Endothelial cell of umbilical vein (primary cell): ENCODE measurements at regions not wholly inside any gene's neighbourhood (a gene's known extent, or its start where the extent isn't known, plus 50 kb on each side); places are given as distances from the start of the nearest gene placed in this dataset.

Source experiments
- CTCF ChIP-seq, 2 donors: IDR thresholded peaks; 1 replicate in 1 of 2; 2 replicates in 1 of 2; pipeline ENCODE4 v1.5.1; 2011; ENCODE audit warnings: low read length in 2 of 2, mild to moderate bottlenecking in 2 of 2, moderate library complexity in 2 of 2, control low read depth in 1 of 2, inconsistent platforms in 1 of 2, low read depth in 1 of 2; ENCODE audit not compliant: insufficient read depth in 1 of 2; ENCODE audit errors: extremely low read depth in 1 of 2
- EZH2 ChIP-seq: IDR thresholded peaks from 2 replicates; pipeline ENCODE4 v1.6.1; 2012; ENCODE audit warnings: borderline replicate concordance, low read depth, mild to moderate bottlenecking, moderate library complexity, low read length, inconsistent platforms; ENCODE audit not compliant: severe bottlenecking
- FOS ChIP-seq: IDR thresholded peaks from 2 replicates; pipeline ENCODE4 v1.6.1; 2011; ENCODE audit warnings: mild to moderate bottlenecking, low read length, moderate library complexity, borderline replicate concordance; ENCODE audit not compliant: insufficient read depth
- GATA2 ChIP-seq: IDR thresholded peaks from 2 replicates; pipeline ENCODE4 v1.7.0; 2011; ENCODE audit warnings: low read depth, mild to moderate bottlenecking, moderate library complexity, mixed read lengths, low read length; ENCODE audit not compliant: insufficient read length, insufficient read depth
- JUN ChIP-seq: IDR thresholded peaks from 2 replicates; pipeline ENCODE4 v1.6.1; 2011; ENCODE audit warnings: borderline replicate concordance, low read depth; ENCODE audit not compliant: insufficient read length, insufficient read depth
- MAX ChIP-seq: IDR thresholded peaks from 2 replicates; pipeline ENCODE4 v1.6.1; 2011; ENCODE audit not compliant: insufficient read depth, insufficient read length
- MYC ChIP-seq: IDR thresholded peaks from one replicate; pipeline ENCODE4 v1.6.1; 2011; ENCODE audit warnings: mild to moderate bottlenecking, low read depth, low read length
- POLR2A ChIP-seq: IDR thresholded peaks from 2 replicates; pipeline ENCODE4 v1.6.1; 2012; ENCODE audit warnings: low read depth, mild to moderate bottlenecking, control low read depth, low read length
- POLR2AphosphoS5 ChIP-seq: IDR thresholded peaks from 2 replicates; pipeline ENCODE4 v1.6.1; 2012; ENCODE audit warnings: low read depth, mild to moderate bottlenecking, control low read depth, low read length, moderate library complexity; ENCODE audit not compliant: insufficient read depth

- no peak for TF ChIP-seq GATA2
- TF ChIP-seq CTCF (IDR thresholded peaks at IDR 0.05; ENCODE audit: extremely low read depth in 1 of 2, insufficient read depth in 1 of 2, low read depth in 1 of 2, low read length in 2 of 2), result no peak
- TF ChIP-seq EZH2, result no peak
- TF ChIP-seq POLR2AphosphoS5, result no peak
- no peak for TF ChIP-seq JUN
- no peak for TF ChIP-seq POLR2A
- TF ChIP-seq MAX, result no peak
- no peak for TF ChIP-seq MYC
- TF ChIP-seq FOS, result no peak
These were observed 57.2 kb upstream of the GSE1 start for GRCh38 chr16:85555719-85556455.
